ENCODE measurements at regions not wholly inside any gene's neighbourhood (a gene's known extent, or its start where the extent isn't known, plus 50 kb on each side); places are given as distances from the start of the nearest gene placed in this dataset.

GRCh38 chr10:121033366-121033765 lies 182.2 kb downstream of the WDR11 start:
- DNase-seq (ENCODE audit: low read depth, low spot score) (no peak), FAIRE-seq (peak; percentile 36)
- peaks cover 8% of the 10 kb centered on the region for H3K4me1 ChIP-seq (ENCODE audit: control insufficient read depth, extremely low read depth, insufficient read depth, low read length)
- no peaks in the 10 kb centered on the region for H3K27me3 ChIP-seq (ENCODE audit: control insufficient read depth, extremely low read depth, insufficient read depth, low read length)
- H3K4me2 ChIP-seq (ENCODE audit: control insufficient read depth, extremely low read depth, insufficient read depth, low read depth, low read length), result no peak overlapping the region
- no peak overlapping the region for H3K4me3 ChIP-seq (ENCODE audit: control insufficient read depth in 2 of 3, extremely low read depth in 1 of 3, insufficient read depth in 2 of 3, low read depth in 1 of 3, low read length in 3 of 3)
- no peaks in the 10 kb centered on the region for H4K20me1 ChIP-seq (ENCODE audit: control insufficient read depth, extremely low read depth, insufficient read depth, low read length)
- no peak overlapping the region for H3K27ac ChIP-seq (ENCODE audit: control insufficient read depth, insufficient read depth, low read length)
- H3K36me3 ChIP-seq (ENCODE audit: control insufficient read depth in 2 of 2, extremely low read depth in 1 of 2, insufficient read depth in 2 of 2, low read length in 2 of 2), result no peaks in the 10 kb centered on the region
- dilution Hi-C loops (cut with MboI; ENCODE audit: extremely low pct_ligation_motif_present, low sequenced_read_pairs), result no loop called here
- no peak for TF ChIP-seq CTCF (optimal IDR thresholded peaks at IDR 0.05 in 1 of 3, IDR thresholded peaks at IDR 0.05 in 1 of 3, conservative IDR thresholded peaks at IDR 0.05 in 1 of 3; ENCODE audit: extremely low read depth in 1 of 3, insufficient read depth in 2 of 3, low read length in 3 of 3)
- no peak for TF ChIP-seq EZH2 (IDR thresholded peaks at IDR 0.05; ENCODE audit: low read length)
- no peaks in the 10 kb centered on the region for H3K9me1 ChIP-seq (ENCODE audit: control insufficient read depth, extremely low read depth, insufficient read depth, low read length)
- H3K79me2 ChIP-seq (ENCODE audit: control insufficient read depth, insufficient read depth, low read length), result no peaks in the 10 kb centered on the region
- no peak overlapping the region for H3K9ac ChIP-seq (ENCODE audit: control insufficient read depth, extremely low read depth, insufficient read depth, low read length)
- H2AFZ ChIP-seq (ENCODE audit: control insufficient read depth, low read length), result no peak overlapping the region
- no peaks in the 10 kb centered on the region for H3K9me3 ChIP-seq (ENCODE audit: control insufficient read depth, low read depth, low read length)

- H3K36me3 ChIP-seq (ENCODE audit: control insufficient read depth in 2 of 2, extremely low read depth in 1 of 2, insufficient read depth in 2 of 2, low read length in 2 of 2), result no peaks in the 10 kb centered on the region
- dilution Hi-C loops (cut with MboI; ENCODE audit: extremely low pct_ligation_motif_present, low sequenced_read_pairs), result no loop called here
- DNase-seq (ENCODE audit: low read depth, low spot score) (peak; percentile 9), FAIRE-seq (peak; percentile 74)
- H3K9me3 ChIP-seq (ENCODE audit: control insufficient read depth, low read depth, low read length), result no peaks in the 10 kb centered on the region
- H3K4me3 ChIP-seq (ENCODE audit: control insufficient read depth in 2 of 3, extremely low read depth in 1 of 3, insufficient read depth in 2 of 3, low read depth in 1 of 3, low read length in 3 of 3), result no peak overlapping the region
- peaks cover 8% of the 10 kb centered on the region for H3K4me1 ChIP-seq (ENCODE audit: control insufficient read depth, extremely low read depth, insufficient read depth, low read length)
- H3K9ac ChIP-seq (ENCODE audit: control insufficient read depth, extremely low read depth, insufficient read depth, low read length), result no peak overlapping the region
- peak overlapping the region; percentile 36 for H3K4me2 ChIP-seq (ENCODE audit: control insufficient read depth, extremely low read depth, insufficient read depth, low read depth, low read length)
- TF ChIP-seq CTCF (optimal IDR thresholded peaks at IDR 0.05 in 1 of 3, IDR thresholded peaks at IDR 0.05 in 1 of 3, conservative IDR thresholded peaks at IDR 0.05 in 1 of 3; ENCODE audit: extremely low read depth in 1 of 3, insufficient read depth in 2 of 3, low read length in 3 of 3) (no peak), EZH2 (IDR thresholded peaks at IDR 0.05; ENCODE audit: low read length) (no peak)
- H3K27me3 ChIP-seq (ENCODE audit: control insufficient read depth, extremely low read depth, insufficient read depth, low read length), result no peaks in the 10 kb centered on the region
- H3K9me1 ChIP-seq (ENCODE audit: control insufficient read depth, extremely low read depth, insufficient read depth, low read length), result no peaks in the 10 kb centered on the region
- H2AFZ ChIP-seq (ENCODE audit: control insufficient read depth, low read length), result peak overlapping the region; percentile 24
- no peaks in the 10 kb centered on the region for H3K79me2 ChIP-seq (ENCODE audit: control insufficient read depth, insufficient read depth, low read length)
- H4K20me1 ChIP-seq (ENCODE audit: control insufficient read depth, extremely low read depth, insufficient read depth, low read length), result no peaks in the 10 kb centered on the region
- H3K27ac ChIP-seq (ENCODE audit: control insufficient read depth, insufficient read depth, low read length), result no peak overlapping the region
Measured at GRCh38 chr10:121036431-121036830, 185.3 kb downstream of the WDR11 start.
